HepG2 (cell line): ENCODE measurements at regions not wholly inside any gene's neighbourhood (a gene's known extent, or its start where the extent isn't known, plus 50 kb on each side); places are given as distances from the start of the nearest gene placed in this dataset.

ENCODE experiments used
- ATAC-seq: fragments of 200-7000 bp; cut with Tn5 transposase; 3 replicates; pipeline ENCODE4 v1.9.1; 2020; ENCODE audit warnings: mild to moderate bottlenecking, moderate library complexity
- BruUV-seq: library from RNA; stranded (reverse); fragments of 400-500 nt; replicated peaks from 2 replicates; lab custom pipeline; 2021; lab: Mats Ljungman, UMichigan
- CTCF ChIA-PET: fragments of 300-600 bp; formaldehyde crosslinking; extraction: SDS; loops from one replicate; lab custom pipeline; 2021; ENCODE audit warnings: low total read pairs, inconsistent platforms, low intra/inter-chr PET ratio; lab: Yijun Ruan, JAX
- POLR2A ChIA-PET: fragments of 350-600 bp; sonication (Branson Sonifier 250); formaldehyde crosslinking; loops from one replicate; lab custom pipeline; 2020; ENCODE audit warnings: antibody characterized with exemption, inconsistent platforms; lab: Yijun Ruan, JAX
- DNase-seq: peaks from one replicate; pipeline ENCODE4 v3.0.0-alpha.2; 2015; ENCODE audit warnings: low spot score
- FAIRE-seq: peaks from 3 replicates; lab custom pipeline; 2011; peaks lifted over from hg19 to GRCh38; lab: Jason Lieb, UNC
- H2AFZ ChIP-seq: one replicate; pipeline ENCODE4 v1.6.1; 2011; ENCODE audit warnings: low read length, inconsistent platforms
- H3K27ac ChIP-seq: fragments of 300-600 bp; 3 replicates; pipeline ENCODE4 v1.8.0; 2011; ENCODE audit warnings: mixed run types, mild to moderate bottlenecking, mixed read lengths, low read length, inconsistent platforms; ENCODE audit not compliant: insufficient read depth; ENCODE audit errors: extremely low read length
- H3K27me3 ChIP-seq, 2 experiments: fragments of 200-600 bp in 1 of 2; 2 replicates in 1 of 2; 3 replicates in 1 of 2; pipeline versions ENCODE4 v1.6.0 to v1.8.0; 2011; ENCODE audit warnings: low read length in 2 of 2, mild to moderate bottlenecking in 2 of 2, moderate library complexity in 2 of 2, inconsistent platforms in 1 of 2; ENCODE audit not compliant: insufficient read depth in 2 of 2, control insufficient read depth in 1 of 2
- H3K36me3 ChIP-seq, 2 experiments: fragments of 200-600 bp in 1 of 2; replicated peaks in 1 of 2; 2 replicates in 1 of 2; 3 replicates in 1 of 2; pipeline versions ENCODE4 v1.5.1 to v1.8.0; 2011; ENCODE audit warnings: low read length in 2 of 2, inconsistent platforms in 1 of 2; ENCODE audit not compliant: insufficient read depth in 2 of 2, control insufficient read depth in 1 of 2
- H3K4me1 ChIP-seq: 2 replicates; pipeline ENCODE4 v1.5.1; 2012; ENCODE audit warnings: low read length, inconsistent platforms; ENCODE audit not compliant: insufficient read depth
- H3K4me2 ChIP-seq: 2 replicates; pipeline ENCODE4 v1.6.0; 2011; ENCODE audit warnings: low read depth, low read length, inconsistent platforms
- H3K4me3 ChIP-seq, 3 experiments: fragments of 200-600 bp in 1 of 3; sonication (generic), shearing (Covaris generic) in 1 of 3; replicated peaks in 1 of 3; 2 replicates each; pipeline ENCODE4 v1.5.1; 2011 to 2016; ENCODE audit warnings: low read length in 3 of 3, inconsistent platforms in 2 of 3, low read depth in 2 of 3, mild to moderate bottlenecking in 2 of 3, control low read depth in 1 of 3, mixed read lengths in 1 of 3; ENCODE audit not compliant: insufficient read depth in 1 of 3
- H3K79me2 ChIP-seq: one replicate; pipeline ENCODE4 v1.6.1; 2011; ENCODE audit warnings: low read length, inconsistent platforms; ENCODE audit not compliant: insufficient read depth
- H3K9ac ChIP-seq: 2 replicates; pipeline ENCODE4 v1.6.0; 2011; ENCODE audit warnings: mild to moderate bottlenecking, low read depth, low read length, inconsistent platforms; ENCODE audit not compliant: insufficient read depth
- H3K9me3 ChIP-seq: 2 replicates; pipeline ENCODE4 v1.5.1; 2012; ENCODE audit warnings: mild to moderate bottlenecking, low read length
- H4K20me1 ChIP-seq: 2 replicates; pipeline ENCODE4 v1.6.0; 2011; ENCODE audit warnings: inconsistent platforms, mild to moderate bottlenecking, low read length, moderate library complexity; ENCODE audit not compliant: insufficient read depth
- AKAP8 ChIP-seq: sonication (generic); formaldehyde crosslinking; IDR thresholded peaks from 2 replicates; pipeline ENCODE4 v1.5.1; 2020; ENCODE audit warnings: mild to moderate bottlenecking, missing genetic modification reagents
- ASH2L ChIP-seq: fragments of 300-600, 200-600 bp; sonication (generic); IDR thresholded peaks from 2 replicates; pipeline ENCODE4 v1.7.0; 2017; ENCODE audit warnings: low read depth, mild to moderate bottlenecking, moderate library complexity, mixed read lengths, low read length; ENCODE audit not compliant: insufficient read length
- FOXA3 ChIP-seq: IDR thresholded peaks from 2 replicates; pipeline ENCODE4 v1.6.1; 2016; ENCODE audit warnings: missing genetic modification reagents, missing compliant biosample characterization
- HIC2 ChIP-seq: sonication (generic); formaldehyde crosslinking; IDR thresholded peaks from 2 replicates; pipeline ENCODE4 v1.9.0; 2022; ENCODE audit warnings: low read depth, missing genetic modification reagents
- NFIC ChIP-seq: IDR thresholded peaks from 2 replicates; pipeline ENCODE4 v1.6.1; 2012; ENCODE audit warnings: mild to moderate bottlenecking, low read length, inconsistent platforms
- PPARG ChIP-seq: conservative IDR thresholded peaks from 2 replicates; pipeline ENCODE4 v1.6.1; 2016; ENCODE audit warnings: missing biosample characterization, missing genetic modification reagents
- RARA ChIP-seq: IDR thresholded peaks from 2 replicates; pipeline ENCODE4 v1.6.1; 2016; ENCODE audit warnings: missing genetic modification reagents, missing compliant biosample characterization
- RARG ChIP-seq: sonication (generic); formaldehyde crosslinking; IDR thresholded peaks from 2 replicates; pipeline ENCODE4 v1.4.0; 2020; ENCODE audit warnings: low read depth, mild to moderate bottlenecking, missing genetic modification reagents
- SNAPC5 ChIP-seq: sonication (generic); formaldehyde crosslinking; IDR thresholded peaks from 2 replicates; pipeline ENCODE4 v1.8.1; 2023; ENCODE audit warnings: mild to moderate bottlenecking, missing genetic modification reagents, borderline replicate concordance
- SUZ12 ChIP-seq: fragments of 150-350 bp; IDR thresholded peaks from 2 replicates; pipeline ENCODE4 v1.6.1; 2014; ENCODE audit warnings: low read depth, low read length
- THAP7 ChIP-seq: sonication (generic); formaldehyde crosslinking; IDR thresholded peaks from 2 replicates; pipeline ENCODE4 v1.8.1; 2023; ENCODE audit warnings: mild to moderate bottlenecking, missing genetic modification reagents
- XRCC5 ChIP-seq: fragments of 200-400 bp; formaldehyde crosslinking; optimal IDR thresholded peaks from 2 replicates; pipeline ENCODE3; 2017; ENCODE audit warnings: mild to moderate bottlenecking, low read length
- ZNF275 ChIP-seq: sonication (generic); formaldehyde crosslinking; IDR thresholded peaks from 2 replicates; pipeline ENCODE4 v1.8.0; 2022; ENCODE audit warnings: missing genetic modification reagents, mild to moderate bottlenecking, inconsistent platforms, borderline replicate concordance
- ZNF367 ChIP-seq: sonication (generic); formaldehyde crosslinking; IDR thresholded peaks from 2 replicates; pipeline ENCODE4 v1.4.0; 2020; ENCODE audit warnings: missing genetic modification reagents, borderline replicate concordance
- ZNF557 ChIP-seq: sonication (generic); formaldehyde crosslinking; IDR thresholded peaks from 2 replicates; pipeline ENCODE4 v1.4.0; 2020; ENCODE audit warnings: missing genetic modification reagents
- ZNF678 ChIP-seq: sonication (generic); formaldehyde crosslinking; IDR thresholded peaks from 2 replicates; pipeline ENCODE4 v1.4.0; 2020; ENCODE audit warnings: mild to moderate bottlenecking, missing genetic modification reagents
- ZSCAN9 ChIP-seq: IDR thresholded peaks from 2 replicates; pipeline ENCODE4 v1.6.1; 2016; ENCODE audit warnings: borderline replicate concordance
- WGBS: methylation state at CpG from one replicate; pipeline ENCODE4 v1.1.6; 2017; ENCODE audit warnings: low lambda C conversion rate; 5-methylcytosine and 5-hydroxymethylcytosine counted together
- in situ Hi-C: cut with HindIII; loops from 2 replicates; pipeline ENCODE4 v1.10.0; 2017; ENCODE audit warnings: low pct_unique_long_range_greater_than_20kb; ENCODE audit not compliant: extremely low pct_ligation_motif_present
- intact Hi-C: fragments of 100-400 bp; cut with micrococcal nuclease; formaldehyde crosslinking; loops from one replicate; pipeline ENCODE4 v1.10.0; 2022; ENCODE audit not compliant: unreplicated experiment

- CTCF ChIA-PET = no interaction called here
- intact Hi-C loops = no loop called here
These were observed 330.9 kb downstream of the FOXG1 start for GRCh38 chr14:29097476-29097875.

GRCh38 chr14:29098656-29099055 is 332.1 kb downstream of the FOXG1 start:
- Histone ChIP-seq H3K79me2 (no peaks in the 10 kb centered on the region), H3K27ac (no peak overlapping the region), H3K9me3 (peaks cover 45% of the 10 kb centered on the region), H3K4me3 (no peak overlapping the region), H3K4me1 (no peaks in the 10 kb centered on the region), H4K20me1 (no peaks in the 10 kb centered on the region), H3K9ac (no peak overlapping the region), H3K36me3 (no peaks in the 10 kb centered on the region), H3K27me3 (no peaks in the 10 kb centered on the region), H2AFZ (no peak overlapping the region), H3K4me2 (no peak overlapping the region)
- intact Hi-C loops (no loop called here), in situ Hi-C loops (no loop called here)
- DNase-seq = no peak
- ChIA-PET CTCF (no interaction called here), POLR2A (no interaction called here)
- WGBS = 6% methylated on average over 4 of the region's 4 CpGs
- FAIRE-seq = no peak
- ATAC-seq = no peak
- BruUV-seq = no TSS peak
- TF ChIP-seq ZNF275 (CRISPR knock-in tag) (no peak), PPARG (CRISPR knock-in tag) (no peak), THAP7 (CRISPR knock-in tag) (no peak), AKAP8 (CRISPR knock-in tag) (no peak), ZNF367 (CRISPR knock-in tag) (no peak), ZNF678 (CRISPR knock-in tag) (no peak), RARG (CRISPR knock-in tag) (no peak)

More at GRCh38 chr14:29097476-29097875, 330.9 kb downstream of the FOXG1 start:
- no TSS peak for BruUV-seq
- no peak for ATAC-seq
- H3K27me3 ChIP-seq = no peaks in the 10 kb centered on the region
- H3K4me2 ChIP-seq = no peak overlapping the region
- no peaks in the 10 kb centered on the region for H3K36me3 ChIP-seq
- H3K4me1 ChIP-seq = no peaks in the 10 kb centered on the region
- H3K9ac ChIP-seq = no peak overlapping the region
- peaks cover 38% of the 10 kb centered on the region for H3K9me3 ChIP-seq
- no peaks in the 10 kb centered on the region for H3K79me2 ChIP-seq
- no peak overlapping the region for H3K27ac ChIP-seq
- no peak for FAIRE-seq
- TF ChIP-seq ZNF557 (CRISPR knock-in tag) = no peak
- TF ChIP-seq XRCC5 = no peak
- TF ChIP-seq FOXA3 (CRISPR knock-in tag) = no peak
- TF ChIP-seq RARA = no peak
- TF ChIP-seq HIC2 (CRISPR knock-in tag) = no peak
- TF ChIP-seq SUZ12 = no peak
- no peak for TF ChIP-seq ZSCAN9 (CRISPR knock-in tag)
- TF ChIP-seq SNAPC5 (CRISPR knock-in tag) = no peak
- TF ChIP-seq ASH2L = no peak
- no peak for TF ChIP-seq NFIC
- TF ChIP-seq, all 625 proteins: peak for 0
- Histone ChIP-seq H3K4me3 (no peak overlapping the region), H4K20me1 (no peaks in the 10 kb centered on the region), H2AFZ (no peak overlapping the region)
- POLR2A ChIA-PET = no interaction called here
- no peak for DNase-seq
- WGBS = 5% methylated on average over 1 of the region's 1 CpG
- in situ Hi-C loops = no loop called here
